ENCODE measurements at regions not wholly inside any gene's neighbourhood (a gene's known extent, or its start where the extent isn't known, plus 50 kb on each side); places are given as distances from the start of the nearest gene placed in this dataset.
"Not testable (repeated sequence)": the region's sequence is repeated elsewhere in the genome, so short reads cannot be mapped to it uniquely, and the experiment has no call there.

- ATAC-seq = no peak
- DNase-seq (ENCODE audit: low spot score) = no peak
- in situ Hi-C loops (cut with HindIII; ENCODE audit: extremely low pct_ligation_motif_present, low pct_unique_long_range_greater_than_20kb) = no loop called here
- H3K79me2 ChIP-seq (ENCODE audit: insufficient read depth, low read length) = no peaks in the 10 kb centered on the region
- no peak overlapping the region for H3K9ac ChIP-seq (ENCODE audit: insufficient read depth, low read depth, low read length)
- 79% methylated on average over 6 of the region's 6 CpGs for WGBS (ENCODE audit: low lambda C conversion rate)
- POLR2A ChIA-PET = no interaction called here
- H3K36me3 ChIP-seq (replicated peaks in 1 of 2; ENCODE audit: control insufficient read depth in 1 of 2, insufficient read depth in 2 of 2, low read length in 2 of 2) = no peaks in the 10 kb centered on the region
- intact Hi-C loops (cut with micrococcal nuclease; ENCODE audit: unreplicated experiment) = loop anchor here (5.0 kb wide), 1 partner anchor 1409 kb away; no protein-coding TSS in a partner anchor
- no peaks in the 10 kb centered on the region for H3K27me3 ChIP-seq (ENCODE audit: control insufficient read depth in 1 of 2, insufficient read depth in 2 of 2, low read length in 2 of 2)
- no peak overlapping the region for H3K27ac ChIP-seq (ENCODE audit: extremely low read length, insufficient read depth, low read length)
- H3K4me1 ChIP-seq (ENCODE audit: insufficient read depth, low read length) = no peaks in the 10 kb centered on the region
- no peak overlapping the region for H3K4me3 ChIP-seq (replicated peaks in 1 of 3; ENCODE audit: insufficient read depth in 1 of 3, low read depth in 2 of 3, low read length in 3 of 3)
- H2AFZ ChIP-seq (ENCODE audit: low read length) = no peak overlapping the region
- CTCF ChIA-PET (ENCODE audit: low intra/inter-chr PET ratio, low total read pairs) = no interaction called here
- no peak for FAIRE-seq
- H4K20me1 ChIP-seq (ENCODE audit: insufficient read depth, low read length) = no peaks in the 10 kb centered on the region
- TF ChIP-seq ZFYVE20 (CRISPR knock-in tag; IDR thresholded peaks at IDR 0.05; ENCODE audit: borderline replicate concordance, low read depth) (no peak), HNF4A (CRISPR knock-in tag; IDR thresholded peaks at IDR 0.05) (no peak)
- H3K9me3 ChIP-seq (ENCODE audit: low read length) = peaks cover 18% of the 10 kb centered on the region
- no peak overlapping the region for H3K4me2 ChIP-seq (ENCODE audit: low read depth, low read length)
- no TSS peak for BruUV-seq (replicated peaks)
Measured at GRCh38 chr6:120363429-120363828, 970.9 kb downstream of the TBC1D32 start.

GRCh38 chr6:120358535-120358934, 975.7 kb downstream of the TBC1D32 start:
- H3K36me3 ChIP-seq (replicated peaks in 1 of 2; ENCODE audit: control insufficient read depth in 1 of 2, insufficient read depth in 2 of 2, low read length in 2 of 2); DNase-seq (ENCODE audit: low spot score); H3K4me1 ChIP-seq (ENCODE audit: insufficient read depth, low read length); H3K79me2 ChIP-seq (ENCODE audit: insufficient read depth, low read length); H3K27me3 ChIP-seq (ENCODE audit: control insufficient read depth in 1 of 2, insufficient read depth in 2 of 2, low read length in 2 of 2); H3K4me3 ChIP-seq (replicated peaks in 1 of 3; ENCODE audit: insufficient read depth in 1 of 3, low read depth in 2 of 3, low read length in 3 of 3); H3K27ac ChIP-seq (ENCODE audit: extremely low read length, insufficient read depth, low read length); H4K20me1 ChIP-seq (ENCODE audit: insufficient read depth, low read length); CTCF ChIA-PET (ENCODE audit: low intra/inter-chr PET ratio, low total read pairs); H3K4me2 ChIP-seq (ENCODE audit: low read depth, low read length); BruUV-seq (replicated peaks); POLR2A ChIA-PET; H2AFZ ChIP-seq (ENCODE audit: low read length); intact Hi-C loops (cut with micrococcal nuclease; ENCODE audit: unreplicated experiment); in situ Hi-C loops (cut with HindIII; ENCODE audit: extremely low pct_ligation_motif_present, low pct_unique_long_range_greater_than_20kb); ATAC-seq; H3K9ac ChIP-seq (ENCODE audit: insufficient read depth, low read depth, low read length); FAIRE-seq: not testable (repeated sequence)
- WGBS (ENCODE audit: low lambda C conversion rate) = 50% methylated on average over 4 of the region's 4 CpGs
- peaks cover 32% of the 10 kb centered on the region for H3K9me3 ChIP-seq (ENCODE audit: low read length)
- TF ChIP-seq SETDB1 (CRISPR knock-in tag; IDR thresholded peaks at IDR 0.05; ENCODE audit: borderline replicate concordance) = peak; percentile 95

GRCh38 chr6:120357447-120357846, 976.8 kb downstream of the TBC1D32 start:
- Histone ChIP-seq H3K27ac (ENCODE audit: extremely low read length, insufficient read depth, low read length) (no peak overlapping the region), H3K4me2 (ENCODE audit: low read depth, low read length) (no peak overlapping the region), H4K20me1 (ENCODE audit: insufficient read depth, low read length) (no peaks in the 10 kb centered on the region), H3K4me3 (replicated peaks in 1 of 3; ENCODE audit: insufficient read depth in 1 of 3, low read depth in 2 of 3, low read length in 3 of 3) (no peak overlapping the region), H3K9me3 (ENCODE audit: low read length) (peaks cover 32% of the 10 kb centered on the region), H3K79me2 (ENCODE audit: insufficient read depth, low read length) (no peaks in the 10 kb centered on the region), H3K27me3 (ENCODE audit: control insufficient read depth in 1 of 2, insufficient read depth in 2 of 2, low read length in 2 of 2) (no peaks in the 10 kb centered on the region), H2AFZ (ENCODE audit: low read length) (no peak overlapping the region), H3K4me1 (ENCODE audit: insufficient read depth, low read length) (no peaks in the 10 kb centered on the region), H3K36me3 (replicated peaks in 1 of 2; ENCODE audit: control insufficient read depth in 1 of 2, insufficient read depth in 2 of 2, low read length in 2 of 2) (no peaks in the 10 kb centered on the region), H3K9ac (ENCODE audit: insufficient read depth, low read depth, low read length) (no peak overlapping the region)
- BruUV-seq (replicated peaks) = no TSS peak
- no peak for FAIRE-seq
- no peak for DNase-seq (ENCODE audit: low spot score)
- POLR2A ChIA-PET = no interaction called here
- no peak for ATAC-seq
- intact Hi-C loops (cut with micrococcal nuclease; ENCODE audit: unreplicated experiment) = no loop called here
- CTCF ChIA-PET (ENCODE audit: low intra/inter-chr PET ratio, low total read pairs) = no interaction called here
- no peak for TF ChIP-seq ZNF33B (CRISPR knock-in tag; IDR thresholded peaks at IDR 0.05)
- in situ Hi-C loops (cut with HindIII; ENCODE audit: extremely low pct_ligation_motif_present, low pct_unique_long_range_greater_than_20kb) = no loop called here
